ENCODE measurements at regions not wholly inside any gene's neighbourhood (a gene's known extent, or its start where the extent isn't known, plus 50 kb on each side); places are given as distances from the start of the nearest gene placed in this dataset.

DNA sequence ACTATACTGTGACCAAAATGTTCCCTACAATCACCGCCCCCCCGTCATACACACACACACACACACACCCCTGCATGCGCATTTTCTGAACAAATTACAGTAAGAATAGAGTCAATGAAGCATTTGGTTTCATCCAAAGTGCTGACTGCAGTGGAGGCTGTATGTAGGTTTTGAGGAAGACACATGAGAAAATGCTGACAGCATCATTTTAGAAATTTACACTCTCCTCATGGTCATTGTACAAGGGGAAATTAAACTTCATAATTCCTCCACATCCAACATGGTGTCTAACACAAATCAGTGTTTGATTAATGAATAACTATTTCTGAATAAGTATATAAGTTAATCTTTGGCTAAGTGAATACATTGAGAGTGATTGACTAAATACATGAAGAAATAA is 1126.8 kb upstream of the PHF14 start:
- TF ChIP-seq POLR2A (IDR thresholded peaks at IDR 0.05; ENCODE audit: low read length) (no peak), GATA1 (IDR thresholded peaks at IDR 0.05; ENCODE audit: low read depth, low read length) (no peak)

Data from erythroblast (primary cell).